MM.1S (cell line): ENCODE measurements at regions not wholly inside any gene's neighbourhood (a gene's known extent, or its start where the extent isn't known, plus 50 kb on each side); places are given as distances from the start of the nearest gene placed in this dataset.

Source experiments
- EZH2 ChIP-seq: fragments of 300-600 bp; sonication (generic); optimal IDR thresholded peaks from 2 replicates; pipeline ENCODE3; 2017; ENCODE audit warnings: low read depth, mild to moderate bottlenecking, antibody characterized with exemption, low read length, mixed read lengths
- EZH2phosphoT487 ChIP-seq: fragments of 300-600 bp; sonication (generic); IDR thresholded peaks from 2 replicates; pipeline ENCODE4 v1.6.1; 2018; ENCODE audit warnings: antibody characterized with exemption, low read length
- TF ChIP-seq, protein P1 (sequence below): fragments of 300-600 bp; sonication (generic); IDR thresholded peaks from 2 replicates; pipeline ENCODE4 v1.5.1; 2016; ENCODE audit warnings: antibody characterized with exemption, low read length, mixed read lengths

GRCh38 chr1:101367630-101368029, 130.8 kb downstream of the S1PR1 start:
- TF ChIP-seq, protein P1, sequence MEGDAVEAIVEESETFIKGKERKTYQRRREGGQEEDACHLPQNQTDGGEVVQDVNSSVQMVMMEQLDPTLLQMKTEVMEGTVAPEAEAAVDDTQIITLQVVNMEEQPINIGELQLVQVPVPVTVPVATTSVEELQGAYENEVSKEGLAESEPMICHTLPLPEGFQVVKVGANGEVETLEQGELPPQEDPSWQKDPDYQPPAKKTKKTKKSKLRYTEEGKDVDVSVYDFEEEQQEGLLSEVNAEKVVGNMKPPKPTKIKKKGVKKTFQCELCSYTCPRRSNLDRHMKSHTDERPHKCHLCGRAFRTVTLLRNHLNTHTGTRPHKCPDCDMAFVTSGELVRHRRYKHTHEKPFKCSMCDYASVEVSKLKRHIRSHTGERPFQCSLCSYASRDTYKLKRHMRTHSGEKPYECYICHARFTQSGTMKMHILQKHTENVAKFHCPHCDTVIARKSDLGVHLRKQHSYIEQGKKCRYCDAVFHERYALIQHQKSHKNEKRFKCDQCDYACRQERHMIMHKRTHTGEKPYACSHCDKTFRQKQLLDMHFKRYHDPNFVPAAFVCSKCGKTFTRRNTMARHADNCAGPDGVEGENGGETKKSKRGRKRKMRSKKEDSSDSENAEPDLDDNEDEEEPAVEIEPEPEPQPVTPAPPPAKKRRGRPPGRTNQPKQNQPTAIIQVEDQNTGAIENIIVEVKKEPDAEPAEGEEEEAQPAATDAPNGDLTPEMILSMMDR = no peak
- TF ChIP-seq EZH2 (no peak), EZH2phosphoT487 (no peak)
